ENCODE measurements at regions not wholly inside any gene's neighbourhood (a gene's known extent, or its start where the extent isn't known, plus 50 kb on each side); places are given as distances from the start of the nearest gene placed in this dataset.

GRCh38 chr16:82488460-82488859, 138.3 kb upstream of the CDH13 start:
- DNase-seq: no peak

- DNase-seq: no peak
These were observed 145.3 kb upstream of the CDH13 start for GRCh38 chr16:82481455-82481854.

GRCh38 chr16:82476786-82477185, 150.0 kb upstream of the CDH13 start:
- DNase-seq: no peak

GRCh38 chr16:82470620-82471152, 156.1 kb upstream of the CDH13 start:
- DNase-seq: no peak

- DNase-seq: no peak
These were observed 156.8 kb upstream of the CDH13 start for GRCh38 chr16:82470016-82470415.

- no peak for DNase-seq
These were observed 162.6 kb upstream of the CDH13 start for GRCh38 chr16:82464187-82464586.

- no peak for DNase-seq
These were observed 166.0 kb upstream of the CDH13 start for GRCh38 chr16:82460766-82461165.

- DNase-seq: no peak
These were observed 167.1 kb upstream of the CDH13 start for GRCh38 chr16:82459580-82460256.

- DNase-seq: peak; percentile 43
These were observed 170.1 kb upstream of the CDH13 start for GRCh38 chr16:82456683-82457082.

GRCh38 chr16:82454566-82454965, 172.2 kb upstream of the CDH13 start:
- DNase-seq: no peak

GRCh38 chr16:82454152-82454551, 172.6 kb upstream of the CDH13 start:
- no peak for DNase-seq

GRCh38 chr16:82452004-82452756, 174.6 kb upstream of the CDH13 start:
- no peak for DNase-seq

GRCh38 chr16:82451449-82451848, 175.3 kb upstream of the CDH13 start:
- DNase-seq: no peak

GRCh38 chr16:82440336-82440735, 186.4 kb upstream of the CDH13 start:
- no peak for DNase-seq

- DNase-seq: no peak
These were observed 187.0 kb upstream of the CDH13 start for GRCh38 chr16:82439678-82440293.

- DNase-seq: no peak
These were observed 193.7 kb upstream of the CDH13 start for GRCh38 chr16:82433042-82433441.

- DNase-seq: no peak
These were observed 194.5 kb upstream of the CDH13 start for GRCh38 chr16:82432261-82432660.

- no peak for DNase-seq
These were observed 201.1 kb upstream of the CDH13 start for GRCh38 chr16:82425661-82426060.

GRCh38 chr16:82421851-82422250, 204.9 kb upstream of the CDH13 start:
- DNase-seq: no peak

GRCh38 chr16:82419332-82419731, 207.4 kb upstream of the CDH13 start:
- no peak for DNase-seq

GRCh38 chr16:82414476-82414875, 212.3 kb upstream of the CDH13 start:
- no peak for DNase-seq

- no peak for DNase-seq
These were observed 214.0 kb upstream of the CDH13 start for GRCh38 chr16:82412770-82413169.

- no peak for DNase-seq
These were observed 221.0 kb upstream of the CDH13 start for GRCh38 chr16:82405736-82406135.
